Naive thymus-derived CD8-positive, alpha-beta T cell (primary cell): ENCODE measurements at regions not wholly inside any gene's neighbourhood (a gene's known extent, or its start where the extent isn't known, plus 50 kb on each side); places are given as distances from the start of the nearest gene placed in this dataset.

ENCODE experiments used
- ATAC-seq, 2 donors: fragments of 150-1000 bp; cut with Tn5 transposase in 1 of 2; sonication (Bioruptor Pico), chemical (Tn5 transposase) in 1 of 2; 1 replicate in 1 of 2; 2 replicates in 1 of 2; pipeline ENCODE4 v1.10.0; 2021; ENCODE audit warnings: mild to moderate bottlenecking in 2 of 2, moderate library complexity in 2 of 2
- POLR2A ChIA-PET: fragments of 350-600 bp; sonication (Branson Sonifier 250); formaldehyde crosslinking; loops from one replicate; lab custom pipeline; 2021; ENCODE audit warnings: antibody characterized with exemption; lab: Charles Lee
- DNase-seq, 10 donors: peaks; one replicate each; pipeline versions ENCODE4 v3.0.0 to v3.0.0-alpha.2; 2020 to 2022
- H3K27ac Mint-ChIP-seq, 10 donors: one replicate each; pipeline ENCODE4 v1.8.0; 2020 to 2022; ENCODE audit warnings: mild to moderate bottlenecking in 10 of 10, mixed read lengths in 10 of 10, moderate library complexity in 4 of 10, inconsistent platforms in 1 of 10
- H3K27me3 Mint-ChIP-seq, 5 donors: one replicate each; pipeline ENCODE4 v1.8.0; 2021 to 2022; ENCODE audit warnings: mixed read lengths in 5 of 5
- H3K36me3 Mint-ChIP-seq, 3 donors: one replicate each; pipeline ENCODE4 v1.8.0; 2020 to 2022; ENCODE audit warnings: mixed read lengths in 3 of 3, mild to moderate bottlenecking in 2 of 3, inconsistent platforms in 1 of 3
- H3K4me1 Mint-ChIP-seq, 4 donors: one replicate each; pipeline ENCODE4 v1.8.0; 2021 to 2022; ENCODE audit warnings: mixed read lengths in 4 of 4
- H3K4me3 Mint-ChIP-seq, 10 donors: one replicate each; pipeline ENCODE4 v1.8.0; 2020 to 2022; ENCODE audit warnings: mild to moderate bottlenecking in 10 of 10, mixed read lengths in 10 of 10, moderate library complexity in 6 of 10, inconsistent platforms in 1 of 10
- H3K9me3 Mint-ChIP-seq, 9 donors: one replicate each; pipeline ENCODE4 v1.8.0; 2020 to 2022; ENCODE audit warnings: mixed read lengths in 9 of 9, mild to moderate bottlenecking in 3 of 9, inconsistent platforms in 1 of 9, moderate library complexity in 1 of 9

GRCh38 chr16:86428729-86429517 is 81.4 kb upstream of the FOXF1 start:
- H3K27ac Mint-ChIP-seq, result no peak overlapping the region
- peaks cover 0 to 21% (median 5%) of the 10 kb centered on the region in 5 donors for H3K27me3 Mint-ChIP-seq
- DNase-seq (no peak), ATAC-seq (no peak)
- no peaks in the 10 kb centered on the region for H3K4me1 Mint-ChIP-seq
- H3K36me3 Mint-ChIP-seq, result no peaks in the 10 kb centered on the region
- POLR2A ChIA-PET, result no interaction called here
- H3K4me3 Mint-ChIP-seq, result no peak overlapping the region
- peaks cover 0 to 3% (median 0%) of the 10 kb centered on the region in 9 donors for H3K9me3 Mint-ChIP-seq

- Mint-ChIP-seq H3K9me3 (peaks cover 0 to 3% (median 0%) of the 10 kb centered on the region in 9 donors), H3K27me3 (peaks cover 0 to 17% (median 12%) of the 10 kb centered on the region in 5 donors), H3K4me3 (no peak overlapping the region), H3K36me3 (no peaks in the 10 kb centered on the region), H3K4me1 (no peaks in the 10 kb centered on the region), H3K27ac (no peak overlapping the region)
- no peak for DNase-seq
- POLR2A ChIA-PET, result no interaction called here
- no peak for ATAC-seq
Observed at GRCh38 chr16:86429663-86430062, 80.7 kb upstream of the FOXF1 start.

- DNase-seq, result no peak
- no peaks in the 10 kb centered on the region for H3K4me1 Mint-ChIP-seq
- no peak overlapping the region for H3K4me3 Mint-ChIP-seq
- ATAC-seq, result no peak
- POLR2A ChIA-PET, result interaction anchor here (0.6 kb wide), 1 partner anchor 9 kb away, joined by 4 read pairs; no protein-coding TSS in a partner anchor
- peaks cover 0 to 17% (median 12%) of the 10 kb centered on the region in 5 donors for H3K27me3 Mint-ChIP-seq
- H3K36me3 Mint-ChIP-seq, result no peaks in the 10 kb centered on the region
- H3K27ac Mint-ChIP-seq, result no peak overlapping the region
- H3K9me3 Mint-ChIP-seq, result peaks cover 0 to 3% (median 0%) of the 10 kb centered on the region in 9 donors
Observed at GRCh38 chr16:86430814-86431213, 79.5 kb upstream of the FOXF1 start.

- H3K4me1 Mint-ChIP-seq, result no peaks in the 10 kb centered on the region
- POLR2A ChIA-PET, result interaction anchor here (0.6 kb wide), 1 partner anchor 119 kb away, joined by 8 read pairs; no protein-coding TSS in a partner anchor
- H3K9me3 Mint-ChIP-seq, result peaks cover 0 to 3% (median 0%) of the 10 kb centered on the region in 9 donors
- H3K4me3 Mint-ChIP-seq, result no peak overlapping the region
- H3K36me3 Mint-ChIP-seq, result no peaks in the 10 kb centered on the region
- ATAC-seq, result no peak
- no peak for DNase-seq
- H3K27me3 Mint-ChIP-seq, result peaks cover 0 to 17% (median 8%) of the 10 kb centered on the region in 5 donors
- H3K27ac Mint-ChIP-seq, result no peak overlapping the region
Observed at GRCh38 chr16:86431540-86431939, 78.8 kb upstream of the FOXF1 start.

- POLR2A ChIA-PET, result interaction anchor here (0.6 kb wide), 1 partner anchor 120 kb away, joined by 8 read pairs; no protein-coding TSS in a partner anchor
- no peak for DNase-seq
- H3K9me3 Mint-ChIP-seq, result peaks cover 0 to 3% (median 0%) of the 10 kb centered on the region in 9 donors
- no peak overlapping the region for H3K27ac Mint-ChIP-seq
- no peaks in the 10 kb centered on the region for H3K4me1 Mint-ChIP-seq
- H3K36me3 Mint-ChIP-seq, result no peaks in the 10 kb centered on the region
- no peak overlapping the region for H3K4me3 Mint-ChIP-seq
- H3K27me3 Mint-ChIP-seq, result peaks cover 0 to 17% (median 8%) of the 10 kb centered on the region in 5 donors
- ATAC-seq, result no peak
Observed at GRCh38 chr16:86432048-86432447, 78.3 kb upstream of the FOXF1 start.

- POLR2A ChIA-PET, result no interaction called here
- no peaks in the 10 kb centered on the region for H3K36me3 Mint-ChIP-seq
- no peaks in the 10 kb centered on the region for H3K4me1 Mint-ChIP-seq
- ATAC-seq (no peak), DNase-seq (no peak)
- H3K9me3 Mint-ChIP-seq, result peaks cover 0 to 3% (median 0%) of the 10 kb centered on the region in 9 donors
- peaks cover 0 to 24% (median 10%) of the 10 kb centered on the region in 5 donors for H3K27me3 Mint-ChIP-seq
- no peak overlapping the region for H3K4me3 Mint-ChIP-seq
- H3K27ac Mint-ChIP-seq, result no peak overlapping the region
Observed at GRCh38 chr16:86432691-86433090, 77.6 kb upstream of the FOXF1 start.

GRCh38 chr16:86436466-86437185 is 73.7 kb upstream of the FOXF1 start:
- Mint-ChIP-seq H3K27ac (no peak overlapping the region), H3K9me3 (peaks cover 0 to 4% (median 0%) of the 10 kb centered on the region in 9 donors), H3K27me3 (peaks cover 2 to 23% (median 12%) of the 10 kb centered on the region in 5 donors)

GRCh38 chr16:86437348-86437747 is 73.0 kb upstream of the FOXF1 start:
- POLR2A ChIA-PET, result no interaction called here
- ATAC-seq, result no peak
- H3K9me3 Mint-ChIP-seq, result peaks cover 0 to 4% (median 0%) of the 10 kb centered on the region in 9 donors
- DNase-seq, result no peak
- no peak overlapping the region for H3K4me3 Mint-ChIP-seq
- H3K4me1 Mint-ChIP-seq, result no peaks in the 10 kb centered on the region
- H3K27ac Mint-ChIP-seq, result peak overlapping the region in 1 of 10 donors; percentile 52
- H3K27me3 Mint-ChIP-seq, result peaks cover 2 to 27% (median 12%) of the 10 kb centered on the region in 5 donors
- H3K36me3 Mint-ChIP-seq, result no peaks in the 10 kb centered on the region

More at GRCh38 chr16:86436466-86437185, 73.7 kb upstream of the FOXF1 start:
- DNase-seq (no peak), ATAC-seq (no peak)
- Mint-ChIP-seq H3K4me1 (no peaks in the 10 kb centered on the region), H3K36me3 (no peaks in the 10 kb centered on the region), H3K4me3 (no peak overlapping the region)
- POLR2A ChIA-PET, result no interaction called here

GRCh38 chr16:86442703-86443102 is 67.6 kb upstream of the FOXF1 start:
- Mint-ChIP-seq H3K27ac (no peak overlapping the region), H3K4me1 (peaks cover 0 to 11% (median 5%) of the 10 kb centered on the region in 4 donors), H3K36me3 (peaks cover 0 to 5% (median 2%) of the 10 kb centered on the region in 3 donors), H3K4me3 (no peak overlapping the region), H3K27me3 (peaks cover 7 to 31% (median 24%) of the 10 kb centered on the region in 5 donors), H3K9me3 (peaks cover 0 to 4% (median 0%) of the 10 kb centered on the region in 9 donors)
- no peak for ATAC-seq
- POLR2A ChIA-PET, result interaction anchor here (0.5 kb wide), 1 partner anchor 115 kb away, joined by 3 read pairs; no protein-coding TSS in a partner anchor
- DNase-seq, result no peak

GRCh38 chr16:86443508-86444147 is 66.7 kb upstream of the FOXF1 start:
- H3K27me3 Mint-ChIP-seq, result peaks cover 5 to 31% (median 22%) of the 10 kb centered on the region in 5 donors
- H3K27ac Mint-ChIP-seq, result peak overlapping the region in 1 of 10 donors; percentile 5
- ATAC-seq, result no peak
- peak overlapping the region in 1 of 10 donors; percentile 55 for H3K4me3 Mint-ChIP-seq
- peaks cover 0 to 5% (median 2%) of the 10 kb centered on the region in 3 donors for H3K36me3 Mint-ChIP-seq
- H3K4me1 Mint-ChIP-seq, result peaks cover 1 to 12% (median 7%) of the 10 kb centered on the region in 4 donors
- POLR2A ChIA-PET, result no interaction called here
- DNase-seq, result no peak
- H3K9me3 Mint-ChIP-seq, result peaks cover 0 to 4% (median 0%) of the 10 kb centered on the region in 9 donors

GRCh38 chr16:86444261-86444660 is 66.1 kb upstream of the FOXF1 start:
- Mint-ChIP-seq H3K27ac (no peak overlapping the region), H3K4me3 (peak overlapping the region in 2 of 10 donors; percentile 24 to 55), H3K4me1 (peaks cover 3 to 18% (median 12%) of the 10 kb centered on the region in 4 donors), H3K27me3 (peaks cover 5 to 31% (median 21%) of the 10 kb centered on the region in 5 donors), H3K36me3 (peaks cover 0 to 5% (median 2%) of the 10 kb centered on the region in 3 donors), H3K9me3 (peaks cover 0 to 4% (median 0%) of the 10 kb centered on the region in 9 donors)
- DNase-seq (no peak), ATAC-seq (no peak)
- POLR2A ChIA-PET, result no interaction called here

GRCh38 chr16:86444661-86445060 is 65.7 kb upstream of the FOXF1 start:
- H3K9me3 Mint-ChIP-seq, result peaks cover 0 to 4% (median 0%) of the 10 kb centered on the region in 9 donors
- H3K4me1 Mint-ChIP-seq, result peaks cover 3 to 22% (median 16%) of the 10 kb centered on the region in 4 donors
- ATAC-seq, result no peak
- no peak overlapping the region for H3K4me3 Mint-ChIP-seq
- peaks cover 5 to 31% (median 21%) of the 10 kb centered on the region in 5 donors for H3K27me3 Mint-ChIP-seq
- no peak for DNase-seq
- no peak overlapping the region for H3K27ac Mint-ChIP-seq
- peaks cover 0 to 5% (median 2%) of the 10 kb centered on the region in 3 donors for H3K36me3 Mint-ChIP-seq
- POLR2A ChIA-PET, result no interaction called here
